ENCODE measurements at regions not wholly inside any gene's neighbourhood (a gene's known extent, or its start where the extent isn't known, plus 50 kb on each side); places are given as distances from the start of the nearest gene placed in this dataset.
"Not testable (repeated sequence)": the region's sequence is repeated elsewhere in the genome, so short reads cannot be mapped to it uniquely, and the experiment has no call there.

DNA sequence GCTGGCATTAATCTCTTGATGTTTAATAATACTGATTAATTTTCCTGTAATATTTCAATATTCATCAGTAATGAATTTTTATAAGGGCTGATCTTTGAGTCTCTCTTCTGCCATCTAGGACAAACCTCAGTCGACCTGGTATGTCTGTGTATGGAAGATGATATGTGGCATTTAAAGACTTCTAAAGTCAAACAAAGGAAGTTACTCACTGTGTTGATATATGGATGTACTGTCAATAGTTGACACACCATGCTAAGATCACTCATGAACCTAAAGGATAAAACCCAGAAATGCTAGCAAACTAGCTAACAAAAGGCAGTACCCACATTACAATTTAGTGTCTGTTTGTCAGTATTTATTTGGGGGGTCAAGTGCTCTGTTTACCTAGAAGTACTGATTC is 380.7 kb upstream of the GOT2 start:
- intact Hi-C loops (cut with DNase I, micrococcal nuclease), result no loop called here
- TF ChIP-seq, protein P1, sequence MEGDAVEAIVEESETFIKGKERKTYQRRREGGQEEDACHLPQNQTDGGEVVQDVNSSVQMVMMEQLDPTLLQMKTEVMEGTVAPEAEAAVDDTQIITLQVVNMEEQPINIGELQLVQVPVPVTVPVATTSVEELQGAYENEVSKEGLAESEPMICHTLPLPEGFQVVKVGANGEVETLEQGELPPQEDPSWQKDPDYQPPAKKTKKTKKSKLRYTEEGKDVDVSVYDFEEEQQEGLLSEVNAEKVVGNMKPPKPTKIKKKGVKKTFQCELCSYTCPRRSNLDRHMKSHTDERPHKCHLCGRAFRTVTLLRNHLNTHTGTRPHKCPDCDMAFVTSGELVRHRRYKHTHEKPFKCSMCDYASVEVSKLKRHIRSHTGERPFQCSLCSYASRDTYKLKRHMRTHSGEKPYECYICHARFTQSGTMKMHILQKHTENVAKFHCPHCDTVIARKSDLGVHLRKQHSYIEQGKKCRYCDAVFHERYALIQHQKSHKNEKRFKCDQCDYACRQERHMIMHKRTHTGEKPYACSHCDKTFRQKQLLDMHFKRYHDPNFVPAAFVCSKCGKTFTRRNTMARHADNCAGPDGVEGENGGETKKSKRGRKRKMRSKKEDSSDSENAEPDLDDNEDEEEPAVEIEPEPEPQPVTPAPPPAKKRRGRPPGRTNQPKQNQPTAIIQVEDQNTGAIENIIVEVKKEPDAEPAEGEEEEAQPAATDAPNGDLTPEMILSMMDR (IDR thresholded peaks at IDR 0.05), result no peak
- ATAC-seq (no peak), DNase-seq (no peak)
- no peaks in the 10 kb centered on the region for H3K4me1 ChIP-seq (ENCODE audit: low read depth)
- no peak overlapping the region for H3K4me3 ChIP-seq
- peaks cover 42% of the 10 kb centered on the region for H3K9me3 ChIP-seq
- no peaks in the 10 kb centered on the region for H3K36me3 ChIP-seq (ENCODE audit: low read depth)

DNA sequence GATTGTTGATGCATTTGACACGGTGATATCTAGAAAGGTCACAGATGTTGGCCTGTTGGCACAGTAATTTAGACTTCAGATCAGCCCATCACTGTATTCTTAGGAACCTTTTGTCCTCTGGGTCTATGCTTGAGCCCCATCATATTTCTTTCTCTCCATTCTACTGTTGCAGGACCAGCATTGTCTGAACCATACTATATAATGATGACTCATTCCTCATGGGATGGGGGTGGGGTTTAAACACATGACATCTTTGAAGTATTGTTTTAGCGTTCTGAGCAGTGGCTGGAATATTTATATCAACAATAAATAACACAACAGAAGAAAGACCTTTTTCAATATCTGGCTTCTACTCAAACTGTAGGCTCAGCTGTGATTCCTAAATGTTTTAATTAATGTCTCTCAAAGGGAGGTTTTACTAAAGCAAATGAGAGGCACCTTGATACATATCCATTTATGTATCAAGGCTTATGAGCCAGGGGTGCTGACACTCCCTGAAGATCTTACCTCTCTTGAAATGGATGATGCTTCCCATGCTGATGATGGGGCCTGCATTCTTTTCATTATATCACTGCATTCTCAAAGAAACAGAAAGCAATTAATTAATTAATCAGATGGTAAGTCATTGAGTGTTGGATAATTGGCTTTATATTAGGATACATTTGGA is 379.0 kb upstream of the GOT2 start:
- intact Hi-C loops (cut with DNase I, micrococcal nuclease), result no loop called here
- ATAC-seq (no peak), DNase-seq (no peak)
- Histone ChIP-seq H3K36me3 (ENCODE audit: low read depth) (no peaks in the 10 kb centered on the region), H3K9me3 (peaks cover 49% of the 10 kb centered on the region), H3K4me1 (ENCODE audit: low read depth) (no peaks in the 10 kb centered on the region), H3K4me3 (no peak overlapping the region)
- TF ChIP-seq, protein P1 (IDR thresholded peaks at IDR 0.05), result no peak

DNA sequence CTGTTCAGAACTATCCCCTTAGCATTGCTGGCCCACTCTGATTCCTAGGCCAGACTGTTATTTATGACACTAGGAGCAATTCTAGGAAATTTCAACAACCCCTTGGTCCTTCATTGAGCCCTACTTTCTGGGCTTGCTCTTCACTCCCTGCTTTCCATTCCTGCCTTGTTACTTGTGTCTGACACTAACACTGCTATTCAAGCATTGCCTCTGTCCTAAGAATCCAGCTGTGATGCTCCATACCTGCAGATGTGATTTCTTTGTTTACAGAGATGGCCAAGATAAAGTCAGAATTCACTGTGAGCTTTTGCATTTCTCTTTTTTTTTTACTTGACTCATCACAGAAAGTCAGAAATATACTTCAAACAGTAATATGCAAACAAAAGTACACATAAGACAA is 377.2 kb upstream of the GOT2 start:
- Histone ChIP-seq H3K4me3 (no peak overlapping the region), H3K9me3 (peaks cover 54% of the 10 kb centered on the region), H3K4me1 (ENCODE audit: low read depth) (no peaks in the 10 kb centered on the region), H3K36me3 (ENCODE audit: low read depth) (no peaks in the 10 kb centered on the region)
- TF ChIP-seq, protein P1 (IDR thresholded peaks at IDR 0.05), result no peak
- ATAC-seq (no peak), DNase-seq (no peak)
- intact Hi-C loops (cut with DNase I, micrococcal nuclease), result no loop called here

- DNase-seq, result no peak
- peaks cover 58% of the 10 kb centered on the region for H3K9me3 ChIP-seq
- ATAC-seq, result no peak
- TF ChIP-seq, protein P1 (IDR thresholded peaks at IDR 0.05), result no peak
- intact Hi-C loops (cut with DNase I, micrococcal nuclease), result no loop called here
- no peaks in the 10 kb centered on the region for H3K4me1 ChIP-seq (ENCODE audit: low read depth)
- H3K4me3 ChIP-seq, result no peak overlapping the region
- H3K36me3 ChIP-seq (ENCODE audit: low read depth), result no peaks in the 10 kb centered on the region
Measured at GRCh38 chr16:59108374-59108773, 374.3 kb upstream of the GOT2 start.

DNA sequence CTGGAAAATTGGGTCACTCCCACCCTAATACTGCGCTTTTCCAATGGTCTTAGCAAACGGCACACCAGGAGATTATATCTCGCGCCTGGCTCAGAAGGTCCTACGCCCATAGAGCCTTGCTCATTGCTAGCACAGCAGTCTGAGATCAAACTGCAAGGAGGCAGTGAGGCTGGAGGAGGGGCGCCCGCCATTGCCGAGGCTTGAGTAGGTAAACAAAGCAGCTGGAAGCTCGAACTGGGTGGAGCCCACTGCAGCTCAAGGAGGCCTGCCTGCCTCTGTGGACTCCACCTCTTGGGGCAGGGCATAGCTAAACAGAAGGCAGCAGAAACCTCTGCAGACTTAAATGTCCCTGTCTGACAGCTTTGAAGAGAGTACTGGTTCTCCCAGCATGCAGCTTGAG is 362.6 kb upstream of the GOT2 start:
- H3K36me3 ChIP-seq (ENCODE audit: low read depth); DNase-seq; intact Hi-C loops (cut with DNase I, micrococcal nuclease); H3K4me1 ChIP-seq (ENCODE audit: low read depth); ATAC-seq; H3K4me3 ChIP-seq: not testable (repeated sequence)
- H3K9me3 ChIP-seq, result peaks cover 45% of the 10 kb centered on the region

- Histone ChIP-seq H3K9me3 (peaks cover 62% of the 10 kb centered on the region), H3K4me1 (ENCODE audit: low read depth) (no peaks in the 10 kb centered on the region), H3K36me3 (ENCODE audit: low read depth) (no peaks in the 10 kb centered on the region), H3K4me3 (no peak overlapping the region)
- intact Hi-C loops (cut with DNase I, micrococcal nuclease), result no loop called here
- TF ChIP-seq, protein P1 (IDR thresholded peaks at IDR 0.05), result no peak
- no peak for DNase-seq
- no peak for ATAC-seq
Measured at GRCh38 chr16:59090541-59090940, 356.4 kb upstream of the GOT2 start.

Measured in mucosa of descending colon (tissue), 3 donors.